Common myeloid progenitor, CD34-positive (primary cell): ENCODE measurements at regions not wholly inside any gene's neighbourhood (a gene's known extent, or its start where the extent isn't known, plus 50 kb on each side); places are given as distances from the start of the nearest gene placed in this dataset.

Experiments used
- CTCF ChIA-PET: fragments of 350-600 bp; sonication (Branson Sonifier 250); formaldehyde crosslinking; loops from one replicate; lab custom pipeline; 2021; ENCODE audit warnings: antibody characterized with exemption; lab: Charles Lee
- POLR2A ChIA-PET: fragments of 350-600 bp; sonication (Branson Sonifier 250); formaldehyde crosslinking; loops from one replicate; lab custom pipeline; 2021; ENCODE audit warnings: antibody characterized with exemption; lab: Charles Lee
- DNase-seq, 3 donors: peaks; one replicate each; pipeline versions ENCODE4 v3.0.0 to v3.0.0-alpha.2; 2013
- H3K27ac ChIP-seq, 2 experiments: 1 replicate in 1 of 2; 2 replicates in 1 of 2; pipeline ENCODE4 v1.7.0; 2013; ENCODE audit warnings: inconsistent platforms in 2 of 2, low read length in 2 of 2, mild to moderate bottlenecking in 2 of 2, low read depth in 1 of 2, moderate library complexity in 1 of 2; ENCODE audit not compliant: severe bottlenecking in 2 of 2, insufficient read depth in 1 of 2, poor library complexity in 1 of 2
- H3K27me3 ChIP-seq, 5 experiments: replicated peaks in 2 of 5; 1 replicate in 3 of 5; 2 replicates in 2 of 5; pipeline versions ENCODE4 v1.6.1 to v1.7.0; 2013; ENCODE audit warnings: low read length in 4 of 5, mild to moderate bottlenecking in 2 of 5, moderate library complexity in 2 of 5, inconsistent platforms in 1 of 5; ENCODE audit not compliant: insufficient read depth in 5 of 5, control insufficient read depth in 4 of 5
- H3K36me3 ChIP-seq, 4 experiments: 1 replicate in 2 of 4; 2 replicates in 2 of 4; pipeline versions ENCODE4 v1.6.1 to v1.7.0; 2013; ENCODE audit warnings: low read length in 3 of 4, control low read depth in 1 of 4, mild to moderate bottlenecking in 1 of 4; ENCODE audit not compliant: control insufficient read depth in 4 of 4, insufficient read depth in 4 of 4
- H3K4me1 ChIP-seq, 4 experiments: 1 replicate in 3 of 4; 2 replicates in 1 of 4; pipeline versions ENCODE4 v1.6.1 to v1.7.1; 2013; ENCODE audit warnings: low read length in 3 of 4, mild to moderate bottlenecking in 3 of 4, control low read depth in 1 of 4, inconsistent platforms in 1 of 4, moderate library complexity in 1 of 4; ENCODE audit not compliant: control insufficient read depth in 4 of 4, insufficient read depth in 4 of 4; ENCODE audit errors: control extremely low read depth in 1 of 4
- H3K4me3 ChIP-seq, 7 experiments: 1 replicate in 4 of 7; 2 replicates in 3 of 7; pipeline versions ENCODE4 v1.5.1 to v1.7.0; 2013; ENCODE audit warnings: mild to moderate bottlenecking in 7 of 7, low read length in 6 of 7, moderate library complexity in 6 of 7, inconsistent platforms in 2 of 7, low read depth in 2 of 7, control low read depth in 1 of 7; ENCODE audit not compliant: insufficient read depth in 4 of 7, control insufficient read depth in 1 of 7; ENCODE audit errors: extremely low read depth in 1 of 7
- H3K9me3 ChIP-seq, 5 experiments: 1 replicate in 4 of 5; 2 replicates in 1 of 5; pipeline versions ENCODE4 v1.6.1 to v1.7.1; 2013; ENCODE audit warnings: low read length in 4 of 5, mild to moderate bottlenecking in 2 of 5, inconsistent platforms in 1 of 5, low read depth in 1 of 5, moderate library complexity in 1 of 5; ENCODE audit not compliant: control insufficient read depth in 4 of 5, insufficient read depth in 2 of 5; ENCODE audit errors: control extremely low read depth in 1 of 5
- WGBS: methylation state at CpG from one replicate; pipeline ENCODE4 v1.1.5; 2013; ENCODE audit not compliant: insufficient coverage; 5-methylcytosine and 5-hydroxymethylcytosine counted together

- ChIA-PET POLR2A (no interaction called here), CTCF (no interaction called here)
- Histone ChIP-seq H3K36me3 (no peaks in the 10 kb centered on the region), H3K27me3 (no peaks in the 10 kb centered on the region), H3K4me1 (no peaks in the 10 kb centered on the region), H3K27ac (no peak overlapping the region), H3K9me3 (no peaks in the 10 kb centered on the region), H3K4me3 (no peak overlapping the region)
- DNase-seq, result no peak
Observed at GRCh38 chr10:54947605-54948004, 146.6 kb upstream of the PCDH15 start.

GRCh38 chr10:54940418-54940817, 139.4 kb upstream of the PCDH15 start:
- ChIA-PET CTCF (no interaction called here), POLR2A (no interaction called here)
- Histone ChIP-seq H3K27ac (no peak overlapping the region), H3K9me3 (no peaks in the 10 kb centered on the region), H3K27me3 (no peaks in the 10 kb centered on the region), H3K36me3 (no peaks in the 10 kb centered on the region), H3K4me1 (no peaks in the 10 kb centered on the region), H3K4me3 (no peak overlapping the region)
- no CpG with 5 or more reads among the region's 2 CpGs for WGBS
- DNase-seq, result no peak

- no peaks in the 10 kb centered on the region for H3K9me3 ChIP-seq
- ChIA-PET CTCF (no interaction called here), POLR2A (no interaction called here)
- H3K27me3 ChIP-seq, result no peaks in the 10 kb centered on the region
- no peaks in the 10 kb centered on the region for H3K36me3 ChIP-seq
- no peaks in the 10 kb centered on the region for H3K4me1 ChIP-seq
- no peak overlapping the region for H3K27ac ChIP-seq
- no CpG with 5 or more reads among the region's 1 CpG for WGBS
- H3K4me3 ChIP-seq, result no peak overlapping the region
- no peak for DNase-seq
Observed at GRCh38 chr10:54914049-54914448, 113.0 kb upstream of the PCDH15 start.

- ChIA-PET CTCF (no interaction called here), POLR2A (no interaction called here)
- Histone ChIP-seq H3K27ac (no peak overlapping the region), H3K27me3 (no peaks in the 10 kb centered on the region), H3K36me3 (no peaks in the 10 kb centered on the region), H3K9me3 (no peaks in the 10 kb centered on the region), H3K4me3 (no peak overlapping the region), H3K4me1 (no peaks in the 10 kb centered on the region)
- WGBS, result 93% methylated on average over 3 of the region's 4 CpGs
- DNase-seq, result no peak
Observed at GRCh38 chr10:54909165-54909564, 108.1 kb upstream of the PCDH15 start.

GRCh38 chr10:54908019-54908418, 107.0 kb upstream of the PCDH15 start:
- H3K4me1 ChIP-seq, result no peaks in the 10 kb centered on the region
- no peaks in the 10 kb centered on the region for H3K9me3 ChIP-seq
- H3K4me3 ChIP-seq, result no peak overlapping the region
- no peak for DNase-seq
- POLR2A ChIA-PET, result no interaction called here
- 100% methylated on average over 1 of the region's 3 CpGs for WGBS
- H3K36me3 ChIP-seq, result no peaks in the 10 kb centered on the region
- no peaks in the 10 kb centered on the region for H3K27me3 ChIP-seq
- CTCF ChIA-PET, result no interaction called here
- no peak overlapping the region for H3K27ac ChIP-seq

GRCh38 chr10:54906940-54907339, 105.9 kb upstream of the PCDH15 start:
- CTCF ChIA-PET, result no interaction called here
- Histone ChIP-seq H3K4me3 (no peak overlapping the region), H3K27me3 (no peaks in the 10 kb centered on the region), H3K27ac (no peak overlapping the region), H3K9me3 (no peaks in the 10 kb centered on the region), H3K36me3 (no peaks in the 10 kb centered on the region), H3K4me1 (no peaks in the 10 kb centered on the region)
- POLR2A ChIA-PET, result no interaction called here
- no peak for DNase-seq

GRCh38 chr10:54905578-54906192, 104.7 kb upstream of the PCDH15 start:
- Histone ChIP-seq H3K4me3 (no peak overlapping the region), H3K36me3 (no peaks in the 10 kb centered on the region), H3K27ac (no peak overlapping the region), H3K9me3 (no peaks in the 10 kb centered on the region), H3K27me3 (no peaks in the 10 kb centered on the region), H3K4me1 (no peaks in the 10 kb centered on the region)
- ChIA-PET POLR2A (no interaction called here), CTCF (no interaction called here)
- DNase-seq, result no peak
- WGBS, result 86% methylated on average over 1 of the region's 2 CpGs
